SK-N-SH (cell line): ENCODE measurements at regions not wholly inside any gene's neighbourhood (a gene's known extent, or its start where the extent isn't known, plus 50 kb on each side); places are given as distances from the start of the nearest gene placed in this dataset.

ENCODE experiments used
- CTCF ChIA-PET: fragments of 300-600, 350-600 bp; formaldehyde crosslinking; extraction: SDS; loops from one replicate; lab custom pipeline; 2021; lab: Yijun Ruan, JAX
- POLR2A ChIA-PET: fragments of 350-600 bp; sonication (Branson Sonifier 250); formaldehyde crosslinking; extraction: SDS; loops from one replicate; lab custom pipeline; 2020; ENCODE audit warnings: antibody characterized with exemption, inconsistent platforms; lab: Yijun Ruan, JAX
- DNase-seq: peaks from one replicate; pipeline ENCODE4 v3.0.0; 2012
- H2AFZ ChIP-seq: fragments of 200-600 bp; sonication (generic); 2 replicates; pipeline ENCODE4 v1.8.1; 2016; ENCODE audit warnings: antibody characterized with exemption, mild to moderate bottlenecking, low read depth
- H3F3A ChIP-seq: fragments of 200-600 bp; sonication (generic); replicated peaks from 2 replicates; pipeline ENCODE3; 2016; ENCODE audit warnings: antibody characterized with exemption, mild to moderate bottlenecking; ENCODE audit not compliant: insufficient read depth
- H3K27ac ChIP-seq, 2 experiments: fragments of 200-500 bp in 1 of 2; fragments of 200-600 bp in 1 of 2; sonication (Bioruptor generic) in 1 of 2; sonication (generic), shearing (Covaris generic) in 1 of 2; 2 replicates each; pipeline versions ENCODE4 v1.5.1 to v1.6.1; 2014 to 2016; ENCODE audit warnings: low read depth in 2 of 2, inconsistent platforms in 1 of 2, low read length in 1 of 2, mild to moderate bottlenecking in 1 of 2, mixed read lengths in 1 of 2
- H3K27me3 ChIP-seq: fragments of 200-600 bp; sonication (generic), shearing (Covaris generic); 2 replicates; pipeline ENCODE4 v1.6.1; 2016; ENCODE audit warnings: mixed run types; ENCODE audit not compliant: insufficient read depth
- H3K36me3 ChIP-seq, 2 experiments: fragments of 200-500 bp in 1 of 2; fragments of 200-600 bp in 1 of 2; sonication (Bioruptor generic) in 1 of 2; sonication (generic) in 1 of 2; replicated peaks in 1 of 2; 2 replicates each; pipeline versions ENCODE3 to v1.5.1; 2014 to 2016; ENCODE audit warnings: low read length in 1 of 2, mild to moderate bottlenecking in 1 of 2; ENCODE audit not compliant: insufficient read depth in 2 of 2, control insufficient read depth in 1 of 2
- H3K4me1 ChIP-seq, 2 experiments: fragments of 200-500 bp in 1 of 2; fragments of 200-600 bp in 1 of 2; sonication (Bioruptor generic) in 1 of 2; sonication (generic), shearing (Covaris generic) in 1 of 2; 2 replicates each; pipeline versions ENCODE4 v1.5.1 to v1.6.1; 2014 to 2016; ENCODE audit warnings: low read depth in 1 of 2, low read length in 1 of 2, mixed run types in 1 of 2; ENCODE audit not compliant: insufficient read depth in 2 of 2, control insufficient read depth in 1 of 2
- H3K4me2 ChIP-seq: fragments of 200-600 bp; sonication (generic), shearing (Covaris generic); 2 replicates; pipeline ENCODE4 v1.6.1; 2017; ENCODE audit warnings: mixed run types
- H3K4me3 ChIP-seq, 2 experiments: fragments of 200-500 bp in 1 of 2; fragments of 200-600 bp in 1 of 2; sonication (Bioruptor generic) in 1 of 2; sonication (generic), shearing (Covaris generic) in 1 of 2; 2 replicates each; pipeline versions ENCODE4 v1.5.1 to v1.8.1; 2014 to 2016; ENCODE audit warnings: low read depth in 2 of 2, inconsistent platforms in 1 of 2, low read length in 1 of 2, mild to moderate bottlenecking in 1 of 2, mixed read lengths in 1 of 2, moderate library complexity in 1 of 2
- H3K79me2 ChIP-seq: fragments of 200-600 bp; sonication (generic); 2 replicates; pipeline ENCODE4 v1.8.1; 2017; ENCODE audit warnings: mild to moderate bottlenecking; ENCODE audit not compliant: insufficient read depth
- H3K9ac ChIP-seq: fragments of 200-600 bp; sonication (generic); 2 replicates; pipeline ENCODE4 v1.6.1; 2017; ENCODE audit warnings: mixed run types
- H3K9me2 ChIP-seq: fragments of 200-600 bp; sonication (generic); 2 replicates; pipeline ENCODE4 v1.6.1; 2017; ENCODE audit warnings: mixed run types
- H3K9me3 ChIP-seq: fragments of 200-600 bp; sonication (generic); 2 replicates; pipeline ENCODE4 v1.6.1; 2017; ENCODE audit warnings: mixed run types, mild to moderate bottlenecking, moderate library complexity
- H4K20me1 ChIP-seq: fragments of 200-600 bp; sonication (generic); 2 replicates; pipeline ENCODE4 v1.6.1; 2017; ENCODE audit warnings: mild to moderate bottlenecking, mixed run types; ENCODE audit not compliant: insufficient read depth
- CTCF ChIP-seq: fragments of 200-600 bp; sonication (generic); IDR thresholded peaks from 2 replicates; pipeline ENCODE4 v1.6.1; 2017; ENCODE audit warnings: antibody characterized with exemption, mild to moderate bottlenecking, moderate library complexity
- ELF1 ChIP-seq: IDR thresholded peaks from 2 replicates; pipeline ENCODE4 v1.4.0; 2012
- EP300 ChIP-seq, 2 experiments: IDR thresholded peaks; 2 replicates each; pipeline versions ENCODE4 v1.4.0 to v1.6.1; 2012; ENCODE audit warnings: borderline replicate concordance in 1 of 2, low read depth in 1 of 2, low read length in 1 of 2
- FOSL2 ChIP-seq: IDR thresholded peaks from 2 replicates; pipeline ENCODE4 v1.4.0; 2012; ENCODE audit warnings: low read depth, mild to moderate bottlenecking, moderate library complexity, borderline replicate concordance
- MAX ChIP-seq: IDR thresholded peaks from 2 replicates; pipeline ENCODE4 v1.4.0; 2012; ENCODE audit warnings: low read depth
- MXI1 ChIP-seq: IDR thresholded peaks from 2 replicates; pipeline ENCODE4 v1.6.1; 2012; ENCODE audit warnings: mild to moderate bottlenecking, low read depth, low read length, improper control_type of control experiment
- NFIC ChIP-seq: IDR thresholded peaks from 2 replicates; pipeline ENCODE4 v1.4.0; 2012; ENCODE audit warnings: borderline replicate concordance
- POLR2AphosphoS5 ChIP-seq: IDR thresholded peaks from 2 replicates; pipeline ENCODE4 v1.6.1; 2012; ENCODE audit warnings: low read depth, low read length
- REST ChIP-seq: IDR thresholded peaks from 2 replicates; pipeline ENCODE4 v1.6.1; 2012; ENCODE audit warnings: mild to moderate bottlenecking, low read depth, low read length, moderate library complexity
- SMC3 ChIP-seq: IDR thresholded peaks from 2 replicates; pipeline ENCODE4 v1.6.1; 2012; ENCODE audit warnings: low read depth, low read length, improper control_type of control experiment
- TCF12 ChIP-seq: IDR thresholded peaks from 2 replicates; pipeline ENCODE4 v1.4.0; 2012
- USF1 ChIP-seq: IDR thresholded peaks from 2 replicates; pipeline ENCODE4 v1.4.0; 2012; ENCODE audit warnings: low read depth, borderline replicate concordance
- USF2 ChIP-seq: fragments of 150-350 bp; IDR thresholded peaks from 2 replicates; pipeline ENCODE4 v1.6.1; 2017; ENCODE audit warnings: antibody characterized with exemption, low read length, low read depth, borderline replicate concordance
- WGBS: methylation state at CpG from one replicate; pipeline ENCODE4 v1.1.6; 2017; ENCODE audit warnings: low lambda C conversion rate; 5-methylcytosine and 5-hydroxymethylcytosine counted together

- no peaks in the 10 kb centered on the region for H3K36me3 ChIP-seq
- no peak overlapping the region for H3K9ac ChIP-seq
- H3K27me3 ChIP-seq, result peaks cover 17% of the 10 kb centered on the region
- ChIA-PET POLR2A (no interaction called here), CTCF (no interaction called here)
- no peaks in the 10 kb centered on the region for H4K20me1 ChIP-seq
- no peaks in the 10 kb centered on the region for H3K9me3 ChIP-seq
- 20% methylated on average over 3 of the region's 3 CpGs for WGBS
- DNase-seq, result no peak
- no peaks in the 10 kb centered on the region for H3K4me1 ChIP-seq
- H2AFZ ChIP-seq, result no peak overlapping the region
- H3K79me2 ChIP-seq, result no peaks in the 10 kb centered on the region
- H3K4me2 ChIP-seq, result no peak overlapping the region
- no peaks in the 10 kb centered on the region for H3F3A ChIP-seq
- H3K9me2 ChIP-seq, result no peaks in the 10 kb centered on the region
- H3K27ac ChIP-seq, result no peak overlapping the region
- no peak for TF ChIP-seq USF1
- TF ChIP-seq TCF12, result no peak
- no peak for TF ChIP-seq CTCF
- TF ChIP-seq USF2, result no peak
- no peak for TF ChIP-seq MXI1
- no peak for TF ChIP-seq FOSL2
- TF ChIP-seq POLR2AphosphoS5, result no peak
- TF ChIP-seq REST, result no peak
- TF ChIP-seq SMC3, result no peak
- TF ChIP-seq EP300 (IDR thresholded peaks at IDR 0.05; ENCODE audit: borderline replicate concordance in 1 of 2, low read depth in 1 of 2, low read length in 1 of 2), result no peak
- no peak for TF ChIP-seq MAX
- no peak for TF ChIP-seq ELF1
- no peak for TF ChIP-seq NFIC
- TF ChIP-seq, all 33 proteins: peak for 0
- H3K4me3 ChIP-seq, result no peak overlapping the region
Observed at GRCh38 chr9:21565155-21565554, 83.0 kb upstream of the IFNE start.
